Heart left ventricle (tissue), 13 donors: ENCODE measurements at regions not wholly inside any gene's neighbourhood (a gene's known extent, or its start where the extent isn't known, plus 50 kb on each side); places are given as distances from the start of the nearest gene placed in this dataset.

Source experiments
- CTCF ChIP-seq, 12 donors: fragments of 200-600 bp; sonication (generic) in 4 of 12; IDR thresholded peaks; one replicate each; pipeline versions ENCODE4 v1.5.0 to v1.8.0; 2018 to 2022; ENCODE audit warnings: antibody characterized with exemption in 12 of 12, mild to moderate bottlenecking in 5 of 12
- POLR2A ChIP-seq, 2 donors: fragments of 450-650 bp; IDR thresholded peaks; one replicate each; pipeline ENCODE4 v1.6.1; 2017; ENCODE audit warnings: antibody characterized with exemption in 2 of 2, mild to moderate bottlenecking in 2 of 2, moderate library complexity in 2 of 2
- donor health status: ischemic (EF 13 %, LVEDD 7.1; RV severe dilation, severe dysfunction).
- donor health status: DM: no; HTN: yes; CAD: no.
- donor health status: DM: no; HTN: no; CAD: no.
- donor health status: ischemic (EF 25% LVEDD 6.9; RV normal size, moderate dysfunction).
- donor health status: ischemic (EF 25% LVEDD 5.7; RV mildly dilated, moderate dysfunction).
- donor health status: ischemic (EF 35%, LVEDD 5.7; RV mildly dilated, moderate dysfunction).
- donor health status: nonischemic (EF 11% LVEDD 7.7; RV severe dilation, severe dysfunction).
- donor health status: DM: yes; HTN: yes; CAD: no.
- donor health status: PGD.
- donor health status: ischemic (EF 29% LVEDD 5.4; RV normal size, mild dysfunction).
- donor health status: nonischemic (EF 23%, LVEDD 6.1; RV moderate dilation, normal function).

- TF ChIP-seq CTCF (IDR thresholded peaks at IDR 0.05): no peak
- no peak for TF ChIP-seq POLR2A (IDR thresholded peaks at IDR 0.05)
These were observed 534.6 kb upstream of the NRP1 start for GRCh38 chr10:33869028-33869427.
